Stimulated activated CD4-positive, alpha-beta T cell treated with anti-CD3 and anti-CD28 coated beads, Interleukin-2, amount 100 ng/mL, for 48 hours (primary cell): ENCODE measurements at regions not wholly inside any gene's neighbourhood (a gene's known extent, or its start where the extent isn't known, plus 50 kb on each side); places are given as distances from the start of the nearest gene placed in this dataset.
"Not testable (repeated sequence)": the region's sequence is repeated elsewhere in the genome, so short reads cannot be mapped to it uniquely, and the experiment has no call there.

Experiments used
- DNase-seq, 2 donors: peaks; one replicate each; pipeline ENCODE4 v3.0.0-alpha.2; 2020

GRCh38 chr13:109309625-109310363 is 476.6 kb downstream of the IRS2 start:
- DNase-seq = no peak

GRCh38 chr13:109307027-109307426 is 479.4 kb downstream of the IRS2 start:
- DNase-seq = no peak

GRCh38 chr13:109301726-109302125 is 484.7 kb downstream of the IRS2 start:
- no peak for DNase-seq

- DNase-seq = no peak
These were observed 485.1 kb downstream of the IRS2 start for GRCh38 chr13:109301276-109301675.

GRCh38 chr13:109297628-109298027 is 488.8 kb downstream of the IRS2 start:
- DNase-seq = no peak

GRCh38 chr13:109293166-109293565 is 493.2 kb downstream of the IRS2 start:
- no peak for DNase-seq

GRCh38 chr13:109288151-109288709 is 498.2 kb downstream of the IRS2 start:
- DNase-seq = no peak

- DNase-seq = no peak
These were observed 498.8 kb downstream of the IRS2 start for GRCh38 chr13:109287553-109287952.

- no peak for DNase-seq
These were observed 500.8 kb downstream of the IRS2 start for GRCh38 chr13:109285586-109285985.

GRCh38 chr13:109281903-109282635 is 504.3 kb downstream of the IRS2 start:
- DNase-seq = no peak

GRCh38 chr13:109281017-109281902 is 505.1 kb downstream of the IRS2 start:
- no peak for DNase-seq

GRCh38 chr13:109276261-109276660 is 510.1 kb downstream of the IRS2 start:
- no peak for DNase-seq

GRCh38 chr13:109275852-109276251 is 510.5 kb downstream of the IRS2 start:
- DNase-seq = no peak

GRCh38 chr13:109275139-109275745 is 511.1 kb downstream of the IRS2 start:
- DNase-seq = no peak

- no peak for DNase-seq
These were observed 512.1 kb downstream of the IRS2 start for GRCh38 chr13:109274188-109274821.

- DNase-seq = no peak
These were observed 513.0 kb downstream of the IRS2 start for GRCh38 chr13:109273326-109273751.

- DNase-seq = no peak
These were observed 513.6 kb downstream of the IRS2 start for GRCh38 chr13:109272595-109273325.

- no peak for DNase-seq
These were observed 514.5 kb downstream of the IRS2 start for GRCh38 chr13:109271555-109272541.

- DNase-seq = no peak
These were observed 515.3 kb downstream of the IRS2 start for GRCh38 chr13:109271061-109271460.

- DNase-seq = not testable (repeated sequence)
These were observed 517.0 kb downstream of the IRS2 start for GRCh38 chr13:109269381-109269780.
